ENCODE measurements at regions not wholly inside any gene's neighbourhood (a gene's known extent, or its start where the extent isn't known, plus 50 kb on each side); places are given as distances from the start of the nearest gene placed in this dataset.

DNA sequence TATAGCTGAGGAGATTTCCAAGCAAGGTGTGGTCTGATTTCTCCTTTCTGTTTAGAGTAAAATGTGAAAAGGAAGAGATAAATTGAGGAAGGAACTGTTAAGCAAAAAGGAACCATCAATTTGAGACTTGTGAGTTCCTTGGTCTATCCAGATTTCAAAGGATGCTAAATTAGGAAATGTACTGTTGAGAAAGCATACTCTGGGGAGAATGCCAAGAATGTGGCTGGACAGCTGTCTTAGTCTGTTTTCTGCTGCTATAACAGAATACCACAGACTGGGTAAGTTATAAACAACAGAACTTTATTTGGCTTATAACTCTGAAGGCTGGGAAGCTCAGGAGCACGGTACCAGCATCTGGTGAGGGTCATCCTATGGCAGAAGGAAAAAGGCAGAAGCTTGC lies 1097.2 kb downstream of the TDRD15 start:
- H3K9ac ChIP-seq = no peak overlapping the region
- Mint-ChIP-seq H3K9me3 (peaks cover 17% of the 10 kb centered on the region), H3K4me1 (no peaks in the 10 kb centered on the region), H3K4me3 (no peak overlapping the region), H3K27ac (no peak overlapping the region), H3K36me3 (peaks cover 2% of the 10 kb centered on the region), H3K27me3 (ENCODE audit: insufficient read depth, low read depth) (no peaks in the 10 kb centered on the region)
- H4K20me1 ChIP-seq (ENCODE audit: low read depth) = no peaks in the 10 kb centered on the region
- H3K36me3 ChIP-seq = no peaks in the 10 kb centered on the region
- no peaks in the 10 kb centered on the region for H3K27me3 ChIP-seq
- H3K79me2 ChIP-seq (ENCODE audit: low read depth) = no peaks in the 10 kb centered on the region
- TF ChIP-seq EZH2phosphoT487 (IDR thresholded peaks at IDR 0.05) (no peak), CTCF (IDR thresholded peaks at IDR 0.05) (no peak), EZH2 (IDR thresholded peaks at IDR 0.05) (no peak)
- H3K9me3 ChIP-seq (ENCODE audit: low read depth) = no peaks in the 10 kb centered on the region
- no peak overlapping the region for H3K4me2 ChIP-seq
- H3F3A ChIP-seq (ENCODE audit: low read depth) = no peaks in the 10 kb centered on the region
- H2AFZ ChIP-seq (replicated peaks) = no peak overlapping the region
- no peaks in the 10 kb centered on the region for H3K4me1 ChIP-seq
- H3K4me3 ChIP-seq = no peak overlapping the region
- no peak for DNase-seq (ENCODE audit: low spot score)
- H3K27ac ChIP-seq = no peak overlapping the region

DNA sequence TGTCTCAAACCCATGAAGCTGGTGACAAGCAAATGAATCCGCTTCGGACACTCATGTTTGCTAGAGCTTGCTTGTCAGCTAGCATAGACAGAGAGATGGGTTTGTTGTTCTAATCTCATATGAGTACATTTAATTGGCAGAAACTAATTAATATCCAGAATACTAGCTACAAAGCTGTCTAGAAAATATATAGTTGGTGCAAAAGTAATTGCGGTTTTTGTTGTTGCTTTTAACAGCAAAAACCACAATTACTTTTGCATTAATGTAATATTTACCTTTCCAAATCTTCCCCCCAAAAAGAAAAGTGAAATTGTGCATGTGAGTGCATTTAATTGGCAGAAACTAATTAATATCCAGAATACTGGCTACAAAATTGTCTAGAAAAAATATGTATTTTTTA lies 1115.2 kb downstream of the TDRD15 start:
- Histone ChIP-seq H3K36me3 (no peaks in the 10 kb centered on the region), H3F3A (ENCODE audit: low read depth) (no peaks in the 10 kb centered on the region), H3K4me3 (no peak overlapping the region), H3K9ac (no peak overlapping the region), H2AFZ (replicated peaks) (no peak overlapping the region), H3K4me1 (no peaks in the 10 kb centered on the region), H3K27ac (no peak overlapping the region), H4K20me1 (ENCODE audit: low read depth) (no peaks in the 10 kb centered on the region), H3K4me2 (no peak overlapping the region), H3K27me3 (no peaks in the 10 kb centered on the region), H3K79me2 (ENCODE audit: low read depth) (no peaks in the 10 kb centered on the region), H3K9me3 (ENCODE audit: low read depth) (no peaks in the 10 kb centered on the region)
- no peak overlapping the region for H3K4me3 Mint-ChIP-seq
- no peaks in the 10 kb centered on the region for H3K4me1 Mint-ChIP-seq
- H3K9me3 Mint-ChIP-seq = no peaks in the 10 kb centered on the region
- TF ChIP-seq CTCF (IDR thresholded peaks at IDR 0.05) (no peak), EZH2phosphoT487 (IDR thresholded peaks at IDR 0.05) (no peak), EZH2 (IDR thresholded peaks at IDR 0.05) (no peak)
- H3K27ac Mint-ChIP-seq = no peak overlapping the region
- peaks cover 2% of the 10 kb centered on the region for H3K27me3 Mint-ChIP-seq (ENCODE audit: insufficient read depth, low read depth)
- no peaks in the 10 kb centered on the region for H3K36me3 Mint-ChIP-seq
- DNase-seq (ENCODE audit: low spot score) = no peak

DNA sequence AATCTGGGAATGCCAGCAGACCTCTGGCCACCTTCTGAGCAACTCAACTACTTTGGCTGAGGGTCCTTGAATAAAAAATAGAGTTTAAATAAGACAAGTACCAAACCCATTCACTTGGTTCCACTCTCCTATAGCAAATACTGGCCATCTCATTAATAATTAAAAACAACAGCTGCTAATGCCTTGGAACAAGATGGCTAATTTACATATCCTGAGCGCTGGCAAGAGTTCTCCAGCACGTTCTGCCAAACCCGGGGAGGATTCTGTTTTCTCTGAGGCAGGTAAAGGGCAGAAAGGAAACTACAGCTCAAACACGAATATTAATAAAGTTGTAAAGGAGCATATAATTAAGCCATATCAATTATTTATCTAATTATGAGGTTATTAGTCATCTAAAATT lies 1123.7 kb downstream of the TDRD15 start:
- H3K36me3 ChIP-seq = no peaks in the 10 kb centered on the region
- H3K4me1 ChIP-seq = peaks cover 10% of the 10 kb centered on the region
- peaks cover 6% of the 10 kb centered on the region for H3K4me1 Mint-ChIP-seq
- H3K4me3 ChIP-seq = no peak overlapping the region
- no peak overlapping the region for H3K27ac Mint-ChIP-seq
- H3K4me3 Mint-ChIP-seq = no peak overlapping the region
- H3K27ac ChIP-seq = no peak overlapping the region
- H3K4me2 ChIP-seq = no peak overlapping the region
- H4K20me1 ChIP-seq (ENCODE audit: low read depth) = no peaks in the 10 kb centered on the region
- H3K27me3 Mint-ChIP-seq (ENCODE audit: insufficient read depth, low read depth) = peaks cover 3% of the 10 kb centered on the region
- no peaks in the 10 kb centered on the region for H3K27me3 ChIP-seq
- no peak overlapping the region for H3K9ac ChIP-seq
- H3K9me3 ChIP-seq (ENCODE audit: low read depth) = no peaks in the 10 kb centered on the region
- H3K36me3 Mint-ChIP-seq = no peaks in the 10 kb centered on the region
- H3F3A ChIP-seq (ENCODE audit: low read depth) = peaks cover 4% of the 10 kb centered on the region
- no peaks in the 10 kb centered on the region for H3K9me3 Mint-ChIP-seq
- no peak for DNase-seq (ENCODE audit: low spot score)
- H2AFZ ChIP-seq (replicated peaks) = no peak overlapping the region
- TF ChIP-seq EZH2phosphoT487 (IDR thresholded peaks at IDR 0.05) = no peak
- TF ChIP-seq EZH2 (IDR thresholded peaks at IDR 0.05) = no peak
- TF ChIP-seq CTCF (IDR thresholded peaks at IDR 0.05) = no peak
- no peaks in the 10 kb centered on the region for H3K79me2 ChIP-seq (ENCODE audit: low read depth)

GRCh38 chr2:22248851-22249250 lies 1125.1 kb downstream of the TDRD15 start:
- H3K4me1 Mint-ChIP-seq = peaks cover 20% of the 10 kb centered on the region
- Histone ChIP-seq H3K4me3 (no peak overlapping the region), H3K27me3 (no peaks in the 10 kb centered on the region), H3K4me2 (no peak overlapping the region), H3K27ac (no peak overlapping the region), H3K36me3 (no peaks in the 10 kb centered on the region), H3K9ac (no peak overlapping the region), H3F3A (ENCODE audit: low read depth) (peaks cover 4% of the 10 kb centered on the region), H2AFZ (replicated peaks) (no peak overlapping the region), H3K79me2 (ENCODE audit: low read depth) (no peaks in the 10 kb centered on the region), H3K9me3 (ENCODE audit: low read depth) (no peaks in the 10 kb centered on the region), H4K20me1 (ENCODE audit: low read depth) (no peaks in the 10 kb centered on the region), H3K4me1 (peaks cover 24% of the 10 kb centered on the region)
- H3K36me3 Mint-ChIP-seq = no peaks in the 10 kb centered on the region
- H3K27ac Mint-ChIP-seq = no peak overlapping the region
- peaks cover 2% of the 10 kb centered on the region for H3K27me3 Mint-ChIP-seq (ENCODE audit: insufficient read depth, low read depth)
- no peak for DNase-seq (ENCODE audit: low spot score)
- no peak overlapping the region for H3K4me3 Mint-ChIP-seq
- no peaks in the 10 kb centered on the region for H3K9me3 Mint-ChIP-seq
- TF ChIP-seq EZH2phosphoT487 (IDR thresholded peaks at IDR 0.05) (no peak), EZH2 (IDR thresholded peaks at IDR 0.05) (no peak), CTCF (IDR thresholded peaks at IDR 0.05) (no peak)
